Psoas muscle (tissue), 7 donors: ENCODE measurements at regions not wholly inside any gene's neighbourhood (a gene's known extent, or its start where the extent isn't known, plus 50 kb on each side); places are given as distances from the start of the nearest gene placed in this dataset.
A peak's percentile ranks its signal among the peaks of the same experiment; 100 is the strongest.

Experiments
- ATAC-seq, 4 donors: fragments of 200-7000 bp; cut with Tn5 transposase; one replicate each; pipeline ENCODE4 v1.9.1; 2020; ENCODE audit warnings: moderate library complexity in 3 of 4, mild to moderate bottlenecking in 2 of 4
- DNase-seq, 2 donors: peaks; one replicate each; pipeline ENCODE4 v3.0.0-alpha.2; 2020
- H3K27ac ChIP-seq: fragments of 200-600 bp; one replicate; pipeline ENCODE4 v1.8.0; 2022
- H3K27me3 ChIP-seq, 3 donors: fragments of 200-600 bp in 1 of 3; one replicate each; pipeline versions ENCODE4 v1.6.1 to v1.8.0; 2013 to 2022; ENCODE audit warnings: low read length in 2 of 3, mild to moderate bottlenecking in 2 of 3, moderate library complexity in 1 of 3; ENCODE audit not compliant: insufficient read depth in 3 of 3
- H3K36me3 ChIP-seq, 2 donors: fragments of 200-600 bp in 1 of 2; one replicate each; pipeline versions ENCODE4 v1.6.1 to v1.8.0; 2013 to 2022; ENCODE audit warnings: low read depth in 1 of 2, mild to moderate bottlenecking in 1 of 2, moderate library complexity in 1 of 2; ENCODE audit not compliant: insufficient read depth in 1 of 2
- H3K4me1 ChIP-seq: fragments of 200-600 bp; one replicate; pipeline ENCODE4 v1.8.0; 2022
- H3K4me3 ChIP-seq: fragments of 200-600 bp; one replicate; pipeline ENCODE4 v1.8.0; 2022; ENCODE audit warnings: mild to moderate bottlenecking
- H3K9me3 ChIP-seq: fragments of 200-600 bp; one replicate; pipeline ENCODE4 v1.8.0; 2022
- CTCF ChIP-seq: fragments of 200-600 bp; IDR thresholded peaks from one replicate; pipeline ENCODE4 v1.8.0; 2022; ENCODE audit warnings: antibody characterized with exemption
- WGBS, 3 donors: extraction: QIAGEN DNeasy Blood & Tissue Kit; methylation state at CpG; one replicate each; pipeline versions ENCODE4 v1.1.6 to v1.1.7; 2013; 5-methylcytosine and 5-hydroxymethylcytosine counted together
- intact Hi-C, 2 donors: fragments of 100-400 bp; cut with DNase I; formaldehyde crosslinking; loops; one replicate each; pipeline versions ENCODE4 v1.11.0 to v1.14.2; 2022
- donor health status: healthy with polysubstance abuse.
- donor health status: DM: no; HTN: no; CAD: no; lungs with moderate emphysema.
- donor health status: Bipolar disorder and iron deficiency.
- donor health status: healthy.
- donor health status: DM: yes; HTN: yes; CAD: no.
- donor health status: DM: no; HTN: no; CAD: no.
- donor health status: DM: yes; HTN: yes; CAD: no.

- Histone ChIP-seq H3K4me1 (no peaks in the 10 kb centered on the region), H3K9me3 (no peaks in the 10 kb centered on the region), H3K36me3 (no peaks in the 10 kb centered on the region), H3K27me3 (no peaks in the 10 kb centered on the region), H3K27ac (no peak overlapping the region), H3K4me3 (no peak overlapping the region)
- intact Hi-C loops = no loop called here
- no peak for TF ChIP-seq CTCF
- no peak for ATAC-seq
- DNase-seq = no peak
- WGBS, 3 donors = 90 to 95% (median 93%) methylated on average over 6 of the region's 6 CpGs
These were observed 193.7 kb upstream of the ESRRG start for GRCh38 chr1:216916890-216917438.

GRCh38 chr1:216914974-216915373 lies 191.7 kb upstream of the ESRRG start:
- H3K27ac ChIP-seq = no peak overlapping the region
- no peaks in the 10 kb centered on the region for H3K36me3 ChIP-seq
- TF ChIP-seq CTCF = no peak
- no peaks in the 10 kb centered on the region for H3K9me3 ChIP-seq
- DNase-seq (no peak), ATAC-seq (peak in 1 of 4 donors; percentile 74)
- no peak overlapping the region for H3K4me3 ChIP-seq
- no peaks in the 10 kb centered on the region for H3K27me3 ChIP-seq
- H3K4me1 ChIP-seq = no peaks in the 10 kb centered on the region
- 48 to 71% (median 52%) methylated on average over 2 of the region's 2 CpGs for WGBS, 3 donors
- intact Hi-C loops = no loop called here

DNA sequence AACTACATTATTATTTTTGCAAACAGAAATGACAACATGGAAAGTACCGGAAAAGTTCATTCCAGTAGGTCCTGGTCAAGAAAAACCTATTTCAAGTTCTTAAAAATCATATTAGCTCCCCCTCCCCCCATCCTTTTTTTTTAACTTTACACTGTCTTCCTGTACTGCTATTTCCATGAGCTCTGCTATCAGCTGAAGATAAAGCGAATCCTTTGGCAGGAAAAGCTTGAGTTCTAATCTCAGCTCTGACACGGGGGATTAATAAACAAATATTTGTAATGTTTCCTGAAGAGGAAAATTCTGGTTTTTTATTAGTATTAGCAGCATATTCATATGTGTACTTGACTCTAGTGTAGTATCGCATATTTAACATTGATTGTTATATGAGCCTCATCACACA lies 190.7 kb upstream of the ESRRG start:
- TF ChIP-seq CTCF = no peak
- no peak overlapping the region for H3K4me3 ChIP-seq
- H3K4me1 ChIP-seq = no peaks in the 10 kb centered on the region
- H3K36me3 ChIP-seq = no peaks in the 10 kb centered on the region
- ATAC-seq (no peak), DNase-seq (no peak)
- WGBS, 3 donors = 51 to 58% (median 52%) methylated on average over 4 of the region's 4 CpGs
- no peaks in the 10 kb centered on the region for H3K9me3 ChIP-seq
- intact Hi-C loops = no loop called here
- no peak overlapping the region for H3K27ac ChIP-seq
- H3K27me3 ChIP-seq = no peaks in the 10 kb centered on the region

DNA sequence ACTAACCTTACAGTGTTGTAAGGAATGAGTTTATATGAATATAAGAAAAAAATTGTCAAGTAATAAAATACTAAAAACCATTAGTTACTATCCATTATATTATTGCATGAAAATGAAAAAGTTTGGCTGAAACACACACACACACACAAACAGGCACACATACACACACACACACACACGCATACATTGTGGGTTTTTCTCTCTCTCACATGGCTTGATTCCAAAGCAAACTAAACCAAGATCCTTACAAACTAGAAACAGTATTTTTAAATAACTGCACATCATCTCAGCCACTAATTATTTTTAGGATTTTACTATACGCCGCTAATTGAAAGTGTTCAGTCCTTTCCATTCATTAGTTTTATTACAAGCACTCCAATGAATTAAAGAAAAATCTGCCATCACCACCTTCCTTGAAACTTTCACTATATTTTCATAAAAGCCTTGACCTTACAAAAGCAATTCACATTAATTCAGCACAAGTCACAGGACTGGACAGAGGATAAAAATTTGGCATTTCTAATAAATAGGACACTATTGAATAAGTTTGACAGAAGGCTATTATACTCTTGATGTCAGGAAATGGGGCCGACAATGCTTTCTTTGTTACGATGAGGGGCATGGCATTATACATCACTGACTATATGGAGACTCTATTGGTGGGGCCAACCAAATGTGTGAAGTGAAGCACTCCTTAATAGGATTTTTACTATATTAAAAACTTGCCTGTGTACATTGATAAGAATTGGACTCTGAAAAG lies 187.0 kb upstream of the ESRRG start:
- 76 to 92% (median 83%) methylated on average over 5 of the region's 5 CpGs for WGBS, 3 donors
- intact Hi-C loops = no loop called here
- Histone ChIP-seq H3K4me3 (no peak overlapping the region), H3K4me1 (no peaks in the 10 kb centered on the region), H3K27ac (no peak overlapping the region), H3K27me3 (no peaks in the 10 kb centered on the region), H3K9me3 (no peaks in the 10 kb centered on the region), H3K36me3 (no peaks in the 10 kb centered on the region)
- TF ChIP-seq CTCF = no peak
- ATAC-seq = no peak
- DNase-seq = no peak

DNA sequence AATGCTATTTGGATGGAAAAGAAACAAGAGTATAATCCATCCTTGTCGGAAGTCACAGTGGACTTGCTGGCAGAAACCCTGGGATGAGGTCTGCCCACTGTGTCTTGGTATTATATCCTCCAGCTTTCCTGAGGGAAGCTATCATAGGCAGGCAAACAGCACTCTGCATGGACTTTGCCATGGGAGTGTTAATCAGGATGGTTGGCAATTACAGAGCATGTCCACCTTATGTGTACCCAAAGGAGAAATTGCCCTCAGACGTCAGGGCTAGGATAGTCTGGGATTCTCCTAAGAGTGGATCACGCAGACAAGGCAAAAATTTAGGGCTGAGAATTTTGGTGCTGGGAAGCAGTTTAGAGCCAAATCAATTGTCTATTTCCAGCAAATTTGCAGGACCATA lies 184.9 kb upstream of the ESRRG start:
- Histone ChIP-seq H3K4me3 (no peak overlapping the region), H3K36me3 (no peaks in the 10 kb centered on the region), H3K4me1 (no peaks in the 10 kb centered on the region), H3K9me3 (no peaks in the 10 kb centered on the region), H3K27me3 (no peaks in the 10 kb centered on the region), H3K27ac (no peak overlapping the region)
- 77 to 87% (median 86%) methylated on average over 3 of the region's 3 CpGs for WGBS, 3 donors
- no peak for TF ChIP-seq CTCF
- intact Hi-C loops = no loop called here
- DNase-seq (no peak), ATAC-seq (no peak)
